GM23338 (cell line): ENCODE measurements at regions not wholly inside any gene's neighbourhood (a gene's known extent, or its start where the extent isn't known, plus 50 kb on each side); places are given as distances from the start of the nearest gene placed in this dataset.

Experiments used
- ATAC-seq: fragments of 200-7000 bp; cut with Tn5 transposase; 3 replicates; pipeline ENCODE4 v1.9.1; 2020
- DNase-seq: peaks from one replicate; pipeline ENCODE4 v3.0.0-alpha.2; 2015; ENCODE audit warnings: low spot score
- H2AFZ ChIP-seq: fragments of 200-600 bp; sonication (generic); 2 replicates; pipeline ENCODE4 v1.8.0; 2016; ENCODE audit warnings: antibody characterized with exemption, mild to moderate bottlenecking, moderate library complexity
- H3F3A ChIP-seq: fragments of 200-600 bp; sonication (generic); replicated peaks from 2 replicates; pipeline ENCODE4 v1.8.0; 2017; ENCODE audit warnings: antibody characterized with exemption, mixed run types, low read depth
- H3K27ac ChIP-seq: fragments of 200-600 bp; sonication (generic); 2 replicates; pipeline ENCODE4 v1.6.1; 2016; ENCODE audit warnings: low read depth
- H3K27me3 ChIP-seq: fragments of 200-600 bp; sonication (generic); 2 replicates; pipeline ENCODE4 v1.8.0; 2016; ENCODE audit warnings: mild to moderate bottlenecking, mixed run types, moderate library complexity; ENCODE audit not compliant: insufficient read depth
- H3K36me3 ChIP-seq: fragments of 200-600 bp; sonication (generic); 2 replicates; pipeline ENCODE4 v1.8.0; 2016; ENCODE audit warnings: mild to moderate bottlenecking; ENCODE audit not compliant: insufficient read depth
- H3K4me1 ChIP-seq: fragments of 200-600 bp; sonication (generic); 2 replicates; pipeline ENCODE4 v1.8.0; 2016; ENCODE audit warnings: mild to moderate bottlenecking, moderate library complexity; ENCODE audit not compliant: insufficient read depth
- H3K4me2 ChIP-seq: fragments of 200-600 bp; sonication (generic); 2 replicates; pipeline ENCODE4 v1.7.1; 2017; ENCODE audit warnings: mixed run types
- H3K4me3 ChIP-seq: fragments of 200-600 bp; sonication (generic); 2 replicates; pipeline ENCODE4 v1.6.1; 2016; ENCODE audit warnings: mixed run types
- H3K79me2 ChIP-seq: fragments of 200-600 bp; sonication (generic); replicated peaks from 2 replicates; pipeline ENCODE4 v1.8.0; 2017; ENCODE audit warnings: mild to moderate bottlenecking; ENCODE audit not compliant: insufficient read depth
- H3K9me2 ChIP-seq: fragments of 200-600 bp; sonication (generic); 2 replicates; pipeline ENCODE4 v1.8.0; 2017; ENCODE audit not compliant: insufficient read depth
- H4K20me1 ChIP-seq: fragments of 200-600 bp; sonication (generic); replicated peaks from 2 replicates; pipeline ENCODE4 v1.8.0; 2017; ENCODE audit warnings: mild to moderate bottlenecking; ENCODE audit not compliant: insufficient read depth
- H3K27ac Mint-ChIP-seq: 2 replicates; pipeline ENCODE4 v1.8.0; 2020; ENCODE audit warnings: inconsistent platforms, mild to moderate bottlenecking, moderate library complexity, mixed read lengths
- H3K27me3 Mint-ChIP-seq: 3 replicates; pipeline ENCODE4 v1.8.0; 2022; ENCODE audit warnings: low read depth, mild to moderate bottlenecking, moderate library complexity, mixed read lengths, inconsistent platforms; ENCODE audit not compliant: insufficient read depth, poor library complexity
- H3K36me3 Mint-ChIP-seq: 3 replicates; pipeline ENCODE4 v1.8.0; 2021; ENCODE audit warnings: low read depth, mild to moderate bottlenecking, inconsistent platforms, moderate library complexity, mixed read lengths
- H3K4me1 Mint-ChIP-seq: 3 replicates; pipeline ENCODE4 v1.8.0; 2020; ENCODE audit warnings: mild to moderate bottlenecking, inconsistent platforms, mixed read lengths
- H3K4me3 Mint-ChIP-seq: 3 replicates; pipeline ENCODE4 v1.8.0; 2021; ENCODE audit warnings: moderate library complexity, mild to moderate bottlenecking, inconsistent platforms, mixed read lengths
- H3K9me3 Mint-ChIP-seq: 3 replicates; pipeline ENCODE4 v1.8.0; 2020; ENCODE audit warnings: moderate library complexity, mild to moderate bottlenecking, inconsistent platforms, mixed read lengths
- ETS1 ChIP-seq: IDR thresholded peaks from 2 replicates; pipeline ENCODE4 v1.6.1; 2016; ENCODE audit warnings: antibody characterized with exemption
- NANOG ChIP-seq: IDR thresholded peaks from 2 replicates; pipeline ENCODE4 v1.6.1; 2016; ENCODE audit warnings: antibody characterized with exemption, borderline replicate concordance
- POLR2AphosphoS5 ChIP-seq: IDR thresholded peaks from 2 replicates; pipeline ENCODE4 v1.6.1; 2016; ENCODE audit warnings: antibody characterized with exemption, low read depth
- REST ChIP-seq: IDR thresholded peaks from one replicate; pipeline ENCODE4 v1.6.1; 2018; ENCODE audit warnings: antibody characterized with exemption; ENCODE audit not compliant: unreplicated experiment
- STAT1 ChIP-seq: IDR thresholded peaks from one replicate; pipeline ENCODE4 v1.6.1; 2016; ENCODE audit warnings: antibody characterized with exemption; ENCODE audit not compliant: unreplicated experiment
- ZNF331 ChIP-seq: fragments of 250-450 bp; sonication (Bioruptor Pico); IDR thresholded peaks from 2 replicates; pipeline ENCODE4 v1.5.0; 2020; ENCODE audit warnings: low read depth, mild to moderate bottlenecking, moderate library complexity
- ZNF462 ChIP-seq: fragments of 250-450 bp; sonication (Bioruptor Pico); IDR thresholded peaks from 2 replicates; pipeline ENCODE4 v1.5.0; 2020; ENCODE audit warnings: mild to moderate bottlenecking, moderate library complexity

DNA sequence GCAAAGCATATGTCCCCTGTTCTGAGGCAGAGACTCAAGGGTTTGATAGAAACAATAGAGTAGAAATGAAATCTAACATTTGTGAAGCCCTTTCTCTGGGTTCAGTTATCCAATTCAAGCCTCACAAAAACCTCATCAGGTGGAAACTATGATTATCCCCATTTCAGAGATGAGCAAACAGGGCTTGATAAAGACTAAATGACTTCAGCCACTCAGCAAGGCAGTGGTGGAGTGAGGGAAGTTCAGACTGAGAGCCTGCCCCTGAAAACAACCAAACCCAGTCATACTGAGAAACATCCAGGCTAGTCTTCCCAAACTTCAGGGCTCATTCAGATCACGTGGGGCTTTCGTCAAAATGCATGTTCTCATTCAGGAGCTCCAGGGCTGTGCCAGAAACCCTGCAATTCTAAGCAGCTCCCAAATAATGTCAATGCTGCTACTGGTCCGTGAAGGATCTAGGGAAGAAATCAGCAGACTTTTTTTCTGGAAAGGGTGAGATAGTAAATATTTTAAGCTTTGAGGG, 109.6 kb upstream of the KIT start (continued):
- TF ChIP-seq ZNF462 (CRISPR knock-in tag) (no peak), REST (no peak), ZNF331 (no peak), STAT1 (no peak)

DNA sequence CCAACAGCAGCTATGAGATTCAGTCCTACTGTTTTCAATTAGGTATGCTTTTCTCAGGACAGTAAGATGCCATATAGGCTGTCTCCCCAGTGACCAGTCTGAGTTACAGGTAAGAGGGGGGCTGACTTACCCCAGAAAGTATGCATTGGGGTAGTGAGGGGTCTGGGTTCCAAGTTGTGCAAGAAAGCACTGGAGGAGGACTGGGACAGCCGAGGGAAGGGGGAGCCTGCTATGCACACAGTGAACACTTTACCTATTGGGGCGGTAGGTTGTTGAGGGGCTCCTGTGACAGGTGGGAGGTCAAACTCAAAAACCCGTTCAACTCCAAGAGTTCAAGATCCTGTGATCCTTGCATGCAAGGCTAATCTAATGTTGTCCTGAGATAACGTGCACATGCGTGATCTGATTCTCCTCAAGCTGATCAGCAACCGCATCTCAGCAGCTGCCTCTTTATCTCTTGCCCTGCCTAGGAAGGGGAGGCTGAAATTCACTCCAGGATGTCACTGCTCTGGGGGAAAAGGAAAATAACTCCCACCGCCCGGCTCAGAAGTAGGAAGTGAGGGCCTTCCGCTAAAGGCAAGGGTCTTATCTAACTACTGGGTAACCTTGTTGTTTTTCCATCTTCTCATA, 108.8 kb upstream of the KIT start:
- no peaks in the 10 kb centered on the region for H3F3A ChIP-seq
- no peak overlapping the region for H3K27ac ChIP-seq
- DNase-seq (no peak), ATAC-seq (no peak)
- H2AFZ ChIP-seq = no peak overlapping the region
- peaks cover 9% of the 10 kb centered on the region for H3K4me1 ChIP-seq
- Mint-ChIP-seq H3K9me3 (no peaks in the 10 kb centered on the region; the same call in 2 of the 3 replicates), H3K4me1 (peaks cover 36% of the 10 kb centered on the region), H3K27ac (no peak overlapping the region), H3K27me3 (peaks cover 5% of the 10 kb centered on the region), H3K36me3 (no peaks in the 10 kb centered on the region), H3K4me3 (no peak overlapping the region)
- no peak overlapping the region for H3K4me3 ChIP-seq
- no peaks in the 10 kb centered on the region for H3K9me2 ChIP-seq
- no peaks in the 10 kb centered on the region for H3K79me2 ChIP-seq
- H3K36me3 ChIP-seq = no peaks in the 10 kb centered on the region
- H3K27me3 ChIP-seq = no peaks in the 10 kb centered on the region
- H4K20me1 ChIP-seq = no peaks in the 10 kb centered on the region
- H3K4me2 ChIP-seq = no peak overlapping the region
- TF ChIP-seq NANOG (no peak), ZNF331 (no peak), POLR2AphosphoS5 (no peak), ETS1 (no peak)
